ENCODE measurements at regions not wholly inside any gene's neighbourhood (a gene's known extent, or its start where the extent isn't known, plus 50 kb on each side); places are given as distances from the start of the nearest gene placed in this dataset.

- no peak for DNase-seq (ENCODE audit: low read depth in 3 of 3)
Observed at GRCh38 chr6:15876406-15876805, 213.6 kb upstream of the DTNBP1 start.

- DNase-seq (ENCODE audit: low read depth in 3 of 3): no peak
Observed at GRCh38 chr6:15875797-15876196, 213.0 kb upstream of the DTNBP1 start.

GRCh38 chr6:15874821-15875220 is 212.0 kb upstream of the DTNBP1 start:
- no peak for DNase-seq (ENCODE audit: low read depth in 3 of 3)

GRCh38 chr6:15874326-15874725 is 211.5 kb upstream of the DTNBP1 start:
- DNase-seq (ENCODE audit: low read depth in 3 of 3): no peak

DNA sequence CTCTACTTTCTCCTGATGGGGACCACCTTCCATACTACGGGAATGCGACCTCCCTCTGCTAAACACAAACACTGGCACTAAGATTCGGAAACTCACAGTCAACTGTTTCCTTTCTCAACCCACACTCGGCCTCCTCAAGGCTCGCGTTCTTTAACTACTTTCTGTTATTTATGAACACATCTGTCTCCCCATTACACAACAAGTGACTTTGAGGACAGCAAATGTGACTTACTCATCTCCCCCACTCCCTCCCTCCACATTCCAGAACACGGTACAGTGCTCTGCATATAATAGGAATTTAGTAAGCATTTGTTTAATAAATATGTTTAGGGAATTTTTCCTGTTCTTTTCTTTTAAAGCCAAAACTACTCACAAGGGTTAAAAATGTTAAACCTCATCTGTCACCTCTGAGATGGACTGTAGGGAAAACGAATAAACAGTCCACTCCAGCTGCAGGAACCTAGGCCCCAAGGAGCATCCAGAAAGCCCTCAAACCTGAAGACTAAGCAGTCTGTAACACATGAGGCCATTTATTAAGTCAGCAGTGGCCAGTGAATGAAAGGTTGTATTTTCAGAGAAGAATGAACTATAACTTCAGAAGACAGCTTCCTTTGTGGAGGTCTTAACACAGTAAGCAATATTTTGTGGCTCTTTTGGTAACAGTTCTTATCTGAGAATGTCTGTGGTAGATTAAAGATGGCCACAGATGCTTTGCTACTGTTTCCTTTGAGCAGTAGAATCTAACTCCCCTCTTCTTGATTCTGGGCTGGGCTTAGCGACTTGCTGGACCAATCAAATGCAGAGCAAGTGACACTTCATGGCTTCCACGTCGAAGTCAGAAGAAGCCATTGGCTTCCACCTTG is 209.6 kb upstream of the DTNBP1 start:
- DNase-seq (ENCODE audit: low read depth in 3 of 3): no peak

DNA sequence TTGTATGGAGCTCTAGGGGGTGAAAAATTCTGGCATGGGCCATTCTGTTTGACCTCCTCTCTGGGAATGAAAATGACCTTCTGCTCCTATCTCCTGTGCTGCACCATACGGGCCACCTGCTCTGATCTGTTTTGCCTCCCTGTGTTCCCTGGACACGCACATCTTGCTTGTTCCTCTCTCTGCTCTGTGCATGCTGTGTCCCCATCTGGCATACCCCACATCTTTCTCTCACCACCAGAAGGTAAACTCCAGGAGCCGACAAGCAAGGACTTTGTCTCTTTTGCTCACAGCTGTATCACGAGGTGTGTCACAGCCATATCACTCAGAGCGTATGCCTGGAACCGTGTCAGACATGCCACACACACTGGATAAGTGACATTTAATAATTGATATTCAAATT is 208.4 kb upstream of the DTNBP1 start:
- DNase-seq (ENCODE audit: low read depth in 3 of 3): no peak

GRCh38 chr6:15870333-15871043 is 207.7 kb upstream of the DTNBP1 start:
- no peak for DNase-seq (ENCODE audit: low read depth in 3 of 3)

DNA sequence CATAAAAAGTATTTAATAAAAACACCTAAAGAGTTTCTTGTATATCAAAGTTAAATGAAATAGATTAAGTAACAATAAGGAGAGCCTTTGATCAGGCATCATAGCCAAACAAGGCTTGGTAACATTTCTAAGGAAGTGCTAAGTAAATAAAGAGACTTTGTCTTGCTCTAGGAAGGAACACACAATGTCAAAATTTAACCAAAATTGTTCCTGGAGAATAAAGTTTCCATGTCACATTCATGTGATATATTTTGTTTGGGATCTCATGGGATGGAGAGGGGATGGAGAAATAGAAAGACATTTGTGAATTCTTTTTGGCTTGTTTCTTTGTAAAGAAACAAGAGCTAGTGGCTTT is 201.9 kb upstream of the DTNBP1 start:
- no peak for DNase-seq (ENCODE audit: low read depth in 3 of 3)

- DNase-seq (ENCODE audit: low read depth in 3 of 3): no peak
Observed at GRCh38 chr6:15864038-15864707, 201.3 kb upstream of the DTNBP1 start.

DNA sequence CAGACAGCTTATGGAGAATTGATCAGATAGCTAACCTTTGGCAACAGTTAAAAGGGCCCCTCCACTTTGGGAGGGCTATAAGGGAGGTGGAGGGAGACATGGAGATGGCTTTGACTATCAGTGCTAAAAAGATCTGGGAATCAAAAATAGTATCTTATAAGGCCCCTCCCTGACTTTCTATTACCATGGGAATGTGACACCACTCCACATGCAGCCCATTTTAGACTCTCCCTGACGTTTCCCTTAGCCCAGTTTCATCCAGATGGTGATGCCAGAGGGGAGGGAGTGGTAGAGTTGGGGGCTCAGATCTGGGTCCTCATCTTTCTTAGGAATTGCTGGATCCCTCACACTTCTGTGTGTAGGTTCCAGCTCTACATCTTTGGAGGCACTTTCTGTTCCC is 200.0 kb upstream of the DTNBP1 start:
- DNase-seq (ENCODE audit: low read depth in 3 of 3): no peak

GRCh38 chr6:15861486-15861885 is 198.7 kb upstream of the DTNBP1 start:
- DNase-seq (ENCODE audit: low read depth in 3 of 3): no peak

DNA sequence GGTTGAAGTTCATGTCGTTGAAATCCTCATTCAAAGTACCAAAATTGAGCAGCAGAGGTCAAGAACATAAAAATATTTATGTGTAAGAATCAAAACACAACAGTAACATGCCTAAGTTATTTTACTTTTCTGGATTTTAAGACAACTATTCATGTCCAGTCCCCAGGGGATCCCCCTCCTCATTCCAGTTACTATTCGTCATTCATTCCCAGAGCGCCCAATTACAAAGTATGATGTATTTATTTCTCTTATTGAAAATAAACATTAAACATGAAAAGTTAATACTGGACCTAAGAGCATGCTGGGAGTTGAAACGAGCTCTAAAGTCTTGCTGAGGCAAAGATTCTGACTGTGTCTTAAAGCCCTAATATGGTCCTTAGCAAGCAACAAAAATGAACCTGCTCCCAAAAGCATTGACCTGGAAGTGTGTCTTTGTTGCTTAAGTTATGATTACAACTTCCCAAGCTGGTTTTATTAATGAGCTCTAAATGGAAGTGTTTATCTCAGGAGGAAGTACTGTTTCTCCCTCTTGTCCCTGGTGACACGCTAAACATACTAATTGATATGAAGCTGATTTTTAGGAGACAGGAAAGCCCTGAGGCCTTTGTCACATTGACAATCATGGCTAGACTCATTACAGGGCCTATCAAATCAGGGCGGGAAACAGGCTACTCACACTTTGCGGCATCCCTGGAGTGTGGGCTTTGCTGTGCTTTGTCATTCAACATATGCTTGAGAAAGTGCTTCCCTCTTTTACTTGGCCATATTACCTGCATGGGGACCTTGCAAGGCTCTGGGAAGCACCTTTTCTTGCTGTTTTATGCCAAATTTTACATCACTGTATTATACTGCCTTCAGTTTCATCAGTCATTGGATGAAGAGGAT is 192.2 kb upstream of the DTNBP1 start:
- DNase-seq (ENCODE audit: low read depth in 3 of 3): no peak

- DNase-seq (ENCODE audit: low read depth in 3 of 3): no peak
Observed at GRCh38 chr6:15854378-15854777, 191.6 kb upstream of the DTNBP1 start.

DNA sequence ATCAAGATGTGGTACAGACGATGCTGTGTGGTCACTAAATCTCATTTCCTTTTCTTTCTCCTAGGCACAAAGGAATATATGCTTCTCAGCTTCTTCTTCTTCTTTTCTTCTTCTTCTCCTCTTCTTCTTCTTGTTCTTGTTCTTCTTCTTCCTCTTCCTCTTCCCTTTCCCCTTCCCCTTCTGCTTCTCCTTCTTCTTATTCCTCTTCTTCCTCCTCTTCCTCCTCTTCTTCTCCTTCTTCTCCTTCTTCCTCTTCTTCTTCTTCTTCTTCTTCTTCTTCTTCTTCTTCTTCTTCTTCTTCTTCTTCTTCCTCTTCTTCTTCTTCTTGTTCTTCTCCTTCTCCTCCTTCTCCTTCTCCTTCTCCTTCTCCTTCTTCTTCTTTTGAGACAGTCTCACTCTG is 190.4 kb upstream of the DTNBP1 start:
- no peak for DNase-seq (ENCODE audit: low read depth in 3 of 3)

DNA sequence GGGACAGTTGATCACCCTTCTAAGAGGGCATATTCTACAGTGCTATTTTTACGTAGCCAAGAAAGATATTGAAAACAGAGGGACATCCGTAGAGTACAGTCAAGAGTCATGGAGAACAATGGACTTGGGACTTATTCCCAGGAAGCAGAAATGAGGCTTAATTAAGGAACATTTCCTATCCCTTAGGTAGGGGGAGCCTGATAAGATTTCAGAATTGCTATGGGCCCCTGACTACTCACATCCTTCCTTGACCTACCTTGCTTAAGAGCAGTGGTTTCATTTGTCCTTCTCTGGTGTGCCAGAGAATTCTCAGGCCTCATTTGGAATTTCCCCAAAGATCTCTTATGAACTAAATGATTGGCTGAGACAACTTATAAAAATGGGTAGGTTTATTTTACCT is 189.5 kb upstream of the DTNBP1 start:
- no peak for DNase-seq (ENCODE audit: low read depth in 3 of 3)

- no peak for DNase-seq (ENCODE audit: low read depth in 3 of 3)
Observed at GRCh38 chr6:15849395-15849794, 186.6 kb upstream of the DTNBP1 start.

GRCh38 chr6:15845492-15845891 is 182.7 kb upstream of the DTNBP1 start:
- no peak for DNase-seq (ENCODE audit: low read depth in 3 of 3)

DNA sequence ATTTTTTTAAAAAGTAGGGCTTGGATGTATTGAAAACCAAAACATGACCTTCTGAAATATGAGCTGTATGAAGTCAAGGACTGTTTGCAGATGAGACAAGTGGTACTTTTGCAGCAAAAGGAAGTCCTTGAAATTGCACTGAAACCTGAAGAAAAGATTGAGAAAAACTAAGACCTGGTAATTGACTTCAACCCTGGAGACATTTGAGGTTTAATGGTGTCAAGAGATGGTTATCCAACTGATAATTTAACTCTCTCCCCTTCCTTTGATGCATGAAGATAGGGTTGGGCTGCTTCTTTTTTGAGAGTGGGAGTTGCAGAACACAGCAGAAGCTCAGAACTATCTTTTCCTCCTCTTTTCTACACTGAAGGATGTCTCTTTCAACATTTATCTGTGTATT is 180.9 kb upstream of the DTNBP1 start:
- no peak for DNase-seq (ENCODE audit: low read depth in 3 of 3)

- no peak for DNase-seq (ENCODE audit: low read depth in 3 of 3)
Observed at GRCh38 chr6:15843226-15843625, 180.4 kb upstream of the DTNBP1 start.

DNA sequence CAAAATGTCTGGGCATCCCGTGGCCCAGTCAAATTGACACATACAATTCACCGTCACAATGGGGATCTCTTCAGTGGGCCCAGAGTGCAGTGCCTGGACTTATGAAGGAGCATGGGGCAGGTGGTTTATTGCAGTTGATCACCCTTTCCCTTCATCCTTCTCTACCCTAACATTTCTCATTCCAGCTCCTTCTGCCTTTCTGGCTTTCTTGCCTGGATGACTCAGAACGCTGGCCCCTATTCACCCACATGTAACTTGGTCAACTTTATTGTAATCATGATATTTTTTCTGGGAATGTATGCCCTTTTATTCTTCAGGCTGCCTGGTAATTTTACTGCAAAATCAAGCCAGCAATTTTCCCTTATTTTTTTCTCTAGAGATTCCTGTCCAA is 179.9 kb upstream of the DTNBP1 start:
- DNase-seq (ENCODE audit: low read depth in 3 of 3): no peak

DNA sequence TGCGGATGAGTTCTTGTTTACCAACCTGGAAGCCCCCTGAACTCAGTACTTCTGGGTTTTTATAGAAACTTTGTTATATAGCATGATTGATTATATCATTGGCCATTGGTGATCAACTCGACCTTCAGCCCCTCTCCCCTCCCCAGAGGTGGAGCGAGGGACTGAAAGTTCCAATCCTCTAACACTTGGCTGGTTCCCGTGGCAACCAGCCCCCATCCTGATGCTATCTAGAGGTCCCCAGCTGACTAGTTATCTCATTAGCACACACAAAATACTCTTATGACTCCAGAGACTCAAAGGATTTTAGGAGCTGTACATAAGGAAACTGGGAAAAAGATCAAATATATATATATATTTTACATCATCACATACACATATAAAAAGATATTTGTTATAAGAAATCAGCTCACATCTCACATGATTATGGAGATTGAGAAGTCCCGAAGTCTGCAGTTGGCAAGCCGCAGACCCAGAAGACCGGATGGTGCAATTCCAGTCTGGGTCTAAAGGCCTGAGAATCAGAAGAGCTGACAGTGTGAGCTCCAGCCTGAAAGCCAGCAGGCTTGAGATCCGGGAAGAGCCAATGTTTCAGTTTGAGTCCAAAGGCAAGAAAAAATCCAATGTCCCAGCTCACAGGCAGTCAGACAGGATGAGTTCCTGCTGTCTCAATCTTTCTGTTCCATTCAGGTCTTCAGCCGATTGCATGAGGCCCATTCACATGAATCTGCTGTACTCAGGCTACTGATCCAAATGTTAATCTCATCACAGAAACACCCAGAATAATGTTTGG is 179.3 kb upstream of the DTNBP1 start:
- no peak for DNase-seq (ENCODE audit: low read depth in 3 of 3)
